ENCODE measurements at regions not wholly inside any gene's neighbourhood (a gene's known extent, or its start where the extent isn't known, plus 50 kb on each side); places are given as distances from the start of the nearest gene placed in this dataset.

DNA sequence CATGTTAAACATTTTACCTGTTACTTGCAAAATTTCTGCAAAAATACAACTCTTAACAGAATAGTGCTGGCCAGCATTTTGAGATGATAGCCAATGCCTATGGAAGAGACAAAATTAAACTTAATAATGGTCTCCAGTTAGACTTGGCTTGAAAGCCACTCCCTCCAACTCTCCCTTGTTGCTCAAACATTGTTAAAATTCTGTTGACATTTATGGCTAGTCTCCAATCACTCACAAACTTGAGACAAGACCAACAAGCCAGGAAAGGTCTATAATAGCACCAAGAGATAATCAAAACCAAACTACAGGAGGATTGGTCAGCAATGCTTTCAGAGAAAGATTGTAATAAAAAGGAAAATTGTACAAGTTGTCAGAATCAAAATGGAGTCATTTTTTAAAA is 770.7 kb upstream of the NXPH2 start:
- no peak overlapping the region for H2AFZ ChIP-seq (ENCODE audit: low read depth)
- H3K9me3 ChIP-seq, result no peaks in the 10 kb centered on the region
- no peak overlapping the region for H3K27ac ChIP-seq (ENCODE audit: low read depth in 2 of 2, low read length in 1 of 2)
- H3K27me3 ChIP-seq (ENCODE audit: insufficient read depth), result no peaks in the 10 kb centered on the region
- no peaks in the 10 kb centered on the region for H3K36me3 ChIP-seq (replicated peaks in 1 of 2; ENCODE audit: control insufficient read depth in 1 of 2, insufficient read depth in 2 of 2, low read length in 1 of 2)
- no peaks in the 10 kb centered on the region for H3K9me2 ChIP-seq
- no peak overlapping the region for H3K4me3 ChIP-seq (ENCODE audit: low read depth in 2 of 2, low read length in 1 of 2)
- no peaks in the 10 kb centered on the region; the same call in 1 of the 2 replicates for H3K79me2 ChIP-seq (ENCODE audit: insufficient read depth)
- no peaks in the 10 kb centered on the region for H3F3A ChIP-seq (replicated peaks; ENCODE audit: insufficient read depth)
- DNase-seq, result no peak
- H3K4me1 ChIP-seq (ENCODE audit: control insufficient read depth in 1 of 2, insufficient read depth in 2 of 2, low read depth in 1 of 2, low read length in 1 of 2), result no peaks in the 10 kb centered on the region
- no peaks in the 10 kb centered on the region for H4K20me1 ChIP-seq (ENCODE audit: insufficient read depth)
- ChIA-PET POLR2A (no interaction called here), CTCF (no interaction called here)
- TF ChIP-seq, protein P1, sequence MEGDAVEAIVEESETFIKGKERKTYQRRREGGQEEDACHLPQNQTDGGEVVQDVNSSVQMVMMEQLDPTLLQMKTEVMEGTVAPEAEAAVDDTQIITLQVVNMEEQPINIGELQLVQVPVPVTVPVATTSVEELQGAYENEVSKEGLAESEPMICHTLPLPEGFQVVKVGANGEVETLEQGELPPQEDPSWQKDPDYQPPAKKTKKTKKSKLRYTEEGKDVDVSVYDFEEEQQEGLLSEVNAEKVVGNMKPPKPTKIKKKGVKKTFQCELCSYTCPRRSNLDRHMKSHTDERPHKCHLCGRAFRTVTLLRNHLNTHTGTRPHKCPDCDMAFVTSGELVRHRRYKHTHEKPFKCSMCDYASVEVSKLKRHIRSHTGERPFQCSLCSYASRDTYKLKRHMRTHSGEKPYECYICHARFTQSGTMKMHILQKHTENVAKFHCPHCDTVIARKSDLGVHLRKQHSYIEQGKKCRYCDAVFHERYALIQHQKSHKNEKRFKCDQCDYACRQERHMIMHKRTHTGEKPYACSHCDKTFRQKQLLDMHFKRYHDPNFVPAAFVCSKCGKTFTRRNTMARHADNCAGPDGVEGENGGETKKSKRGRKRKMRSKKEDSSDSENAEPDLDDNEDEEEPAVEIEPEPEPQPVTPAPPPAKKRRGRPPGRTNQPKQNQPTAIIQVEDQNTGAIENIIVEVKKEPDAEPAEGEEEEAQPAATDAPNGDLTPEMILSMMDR (IDR thresholded peaks at IDR 0.05), result no peak
- no peak for TF ChIP-seq MEF2A (IDR thresholded peaks at IDR 0.05; ENCODE audit: borderline replicate concordance, low read depth)
- TF ChIP-seq RAD21 (IDR thresholded peaks at IDR 0.05; ENCODE audit: low read length), result no peak
- no peak for TF ChIP-seq EP300 (IDR thresholded peaks at IDR 0.05; ENCODE audit: borderline replicate concordance in 1 of 2, low read depth in 1 of 2, low read length in 1 of 2)
- TF ChIP-seq REST (IDR thresholded peaks at IDR 0.05; ENCODE audit: low read depth, low read length), result no peak
- no peak for TF ChIP-seq NRF1 (IDR thresholded peaks at IDR 0.05; ENCODE audit: low read depth, low read length)
- no peak for TF ChIP-seq GABPA (IDR thresholded peaks at IDR 0.05; ENCODE audit: low read depth)
- TF ChIP-seq YY1 (IDR thresholded peaks at IDR 0.05; ENCODE audit: low read depth), result no peak
- TF ChIP-seq, protein P2, sequence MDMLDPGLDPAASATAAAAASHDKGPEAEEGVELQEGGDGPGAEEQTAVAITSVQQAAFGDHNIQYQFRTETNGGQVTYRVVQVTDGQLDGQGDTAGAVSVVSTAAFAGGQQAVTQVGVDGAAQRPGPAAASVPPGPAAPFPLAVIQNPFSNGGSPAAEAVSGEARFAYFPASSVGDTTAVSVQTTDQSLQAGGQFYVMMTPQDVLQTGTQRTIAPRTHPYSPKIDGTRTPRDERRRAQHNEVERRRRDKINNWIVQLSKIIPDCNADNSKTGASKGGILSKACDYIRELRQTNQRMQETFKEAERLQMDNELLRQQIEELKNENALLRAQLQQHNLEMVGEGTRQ (IDR thresholded peaks at IDR 0.05; ENCODE audit: borderline replicate concordance, low read depth, low read length), result no peak
- no peak for TF ChIP-seq NFIC (IDR thresholded peaks at IDR 0.05; ENCODE audit: borderline replicate concordance)
- no peak for TF ChIP-seq CHD2 (IDR thresholded peaks at IDR 0.05; ENCODE audit: low read length, partially characterized antibody)
- TF ChIP-seq EZH2phosphoT487 (IDR thresholded peaks at IDR 0.05; ENCODE audit: borderline replicate concordance, low read depth), result no peak
- TF ChIP-seq JUND (IDR thresholded peaks at IDR 0.05), result no peak
- TF ChIP-seq RCOR1 (IDR thresholded peaks at IDR 0.05; ENCODE audit: low read length), result no peak
- TF ChIP-seq TAF1 (IDR thresholded peaks at IDR 0.05; ENCODE audit: borderline replicate concordance, low read depth, low read length), result no peak
- TF ChIP-seq TCF12 (IDR thresholded peaks at IDR 0.05), result no peak
- no peak for TF ChIP-seq TEAD4 (IDR thresholded peaks at IDR 0.05; ENCODE audit: borderline replicate concordance, insufficient read depth)
- no peak for TF ChIP-seq MAX (IDR thresholded peaks at IDR 0.05; ENCODE audit: low read depth)
- H3K4me2 ChIP-seq, result no peak overlapping the region
- no peak overlapping the region for H3K9ac ChIP-seq

Data from SK-N-SH (cell line).